Left ventricle myocardium inferior (tissue), 1 donor: ENCODE measurements at regions not wholly inside any gene's neighbourhood (a gene's known extent, or its start where the extent isn't known, plus 50 kb on each side); places are given as distances from the start of the nearest gene placed in this dataset.

Experiments used
- DNase-seq: peaks from one replicate; pipeline ENCODE4 v3.0.0-alpha.2; 2020
- H3K27ac ChIP-seq: fragments of 200-600 bp; replicated peaks from 2 replicates; pipeline ENCODE4 v1.8.0; 2021
- H3K27me3 ChIP-seq: fragments of 200-600 bp; 2 replicates; pipeline ENCODE4 v1.8.0; 2021; ENCODE audit warnings: low read depth
- H3K36me3 ChIP-seq: fragments of 200-600 bp; 2 replicates; pipeline ENCODE4 v1.8.0; 2021
- H3K4me1 ChIP-seq: fragments of 200-600 bp; 2 replicates; pipeline ENCODE4 v1.8.0; 2021
- H3K4me3 ChIP-seq: fragments of 200-600 bp; 2 replicates; pipeline ENCODE4 v1.8.0; 2021; ENCODE audit warnings: mild to moderate bottlenecking, moderate library complexity
- H3K9me3 ChIP-seq: fragments of 200-600 bp; replicated peaks from 2 replicates; pipeline ENCODE4 v1.8.0; 2021
- intact Hi-C: fragments of 100-400 bp; cut with micrococcal nuclease; formaldehyde crosslinking; loops from one replicate; pipeline ENCODE4 v1.11.0; 2022
- TF ChIP-seq, protein P1 (sequence below): fragments of 200-600 bp; IDR thresholded peaks from 2 replicates; pipeline ENCODE4 v1.8.0; 2021; ENCODE audit warnings: antibody characterized with exemption, mild to moderate bottlenecking, borderline replicate concordance
- donor health status: DM: no; HTN: yes; CAD: no; lungs with severe emphysema.

DNA sequence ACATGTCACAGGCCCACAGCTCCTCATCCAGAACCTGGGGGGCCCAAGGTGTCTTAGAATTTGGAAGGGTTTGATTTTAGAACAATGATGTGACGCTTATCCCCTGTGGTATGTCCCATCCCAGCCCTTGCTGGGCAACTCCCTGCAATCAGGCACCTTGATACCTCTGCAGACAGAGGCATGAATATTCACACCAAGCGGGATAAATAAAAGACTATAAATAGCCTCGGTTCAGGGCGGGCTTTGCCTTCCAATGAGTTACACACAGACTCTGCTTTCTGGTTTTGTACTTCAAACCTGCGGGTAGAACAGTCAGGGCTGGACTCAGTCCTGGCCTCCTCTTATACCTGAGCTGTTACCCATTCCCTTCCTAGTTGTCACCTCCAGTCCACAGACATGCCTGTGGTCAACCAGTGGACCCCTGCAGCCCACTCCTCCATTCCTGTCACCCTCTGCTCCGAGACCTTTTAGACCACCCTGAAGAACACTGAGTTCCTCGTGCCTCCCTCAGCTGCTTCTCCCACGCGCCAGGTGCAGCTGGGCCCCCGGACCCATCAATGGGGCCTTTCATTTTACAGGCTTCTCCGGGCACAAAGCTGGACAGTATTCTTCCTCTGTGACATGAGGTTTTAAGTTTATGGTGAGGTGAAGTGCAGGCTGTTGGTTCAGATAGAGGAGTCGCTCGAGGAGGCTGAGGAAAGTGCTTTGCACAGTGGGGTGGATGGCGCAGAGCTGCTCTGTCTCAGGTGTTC is 120.1 kb upstream of the TNR start:
- no peak for DNase-seq
- H3K4me3 ChIP-seq = no peak overlapping the region
- H3K27me3 ChIP-seq = no peaks in the 10 kb centered on the region
- H3K36me3 ChIP-seq = no peaks in the 10 kb centered on the region
- TF ChIP-seq, protein P1, sequence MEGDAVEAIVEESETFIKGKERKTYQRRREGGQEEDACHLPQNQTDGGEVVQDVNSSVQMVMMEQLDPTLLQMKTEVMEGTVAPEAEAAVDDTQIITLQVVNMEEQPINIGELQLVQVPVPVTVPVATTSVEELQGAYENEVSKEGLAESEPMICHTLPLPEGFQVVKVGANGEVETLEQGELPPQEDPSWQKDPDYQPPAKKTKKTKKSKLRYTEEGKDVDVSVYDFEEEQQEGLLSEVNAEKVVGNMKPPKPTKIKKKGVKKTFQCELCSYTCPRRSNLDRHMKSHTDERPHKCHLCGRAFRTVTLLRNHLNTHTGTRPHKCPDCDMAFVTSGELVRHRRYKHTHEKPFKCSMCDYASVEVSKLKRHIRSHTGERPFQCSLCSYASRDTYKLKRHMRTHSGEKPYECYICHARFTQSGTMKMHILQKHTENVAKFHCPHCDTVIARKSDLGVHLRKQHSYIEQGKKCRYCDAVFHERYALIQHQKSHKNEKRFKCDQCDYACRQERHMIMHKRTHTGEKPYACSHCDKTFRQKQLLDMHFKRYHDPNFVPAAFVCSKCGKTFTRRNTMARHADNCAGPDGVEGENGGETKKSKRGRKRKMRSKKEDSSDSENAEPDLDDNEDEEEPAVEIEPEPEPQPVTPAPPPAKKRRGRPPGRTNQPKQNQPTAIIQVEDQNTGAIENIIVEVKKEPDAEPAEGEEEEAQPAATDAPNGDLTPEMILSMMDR = no peak
- intact Hi-C loops = no loop called here
- no peaks in the 10 kb centered on the region for H3K9me3 ChIP-seq
- no peak overlapping the region for H3K27ac ChIP-seq
- no peaks in the 10 kb centered on the region for H3K4me1 ChIP-seq

DNA sequence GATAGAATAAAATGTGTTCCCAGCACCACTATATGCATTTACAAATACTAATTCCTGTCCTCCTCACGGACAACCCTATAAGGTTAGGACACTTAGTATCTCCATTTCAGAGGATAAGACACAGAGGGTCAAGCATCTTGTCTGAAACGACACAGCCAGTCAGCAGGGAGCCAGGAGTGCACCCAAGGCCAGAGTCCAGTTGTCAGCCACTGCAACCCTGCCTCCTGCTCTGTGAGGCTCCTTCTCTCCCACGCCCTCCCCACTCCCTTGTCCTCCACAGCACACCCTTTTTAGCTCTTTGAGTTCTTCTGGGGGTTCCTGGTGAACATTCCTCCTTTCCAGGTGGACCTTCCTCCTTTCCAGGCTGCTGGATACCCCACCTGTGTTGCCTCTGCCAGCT is 119.0 kb upstream of the TNR start:
- Histone ChIP-seq H3K9me3 (no peaks in the 10 kb centered on the region), H3K4me3 (no peak overlapping the region), H3K27me3 (no peaks in the 10 kb centered on the region), H3K36me3 (no peaks in the 10 kb centered on the region), H3K27ac (no peak overlapping the region), H3K4me1 (no peaks in the 10 kb centered on the region)
- TF ChIP-seq, protein P1 = no peak
- no peak for DNase-seq
- intact Hi-C loops = no loop called here

DNA sequence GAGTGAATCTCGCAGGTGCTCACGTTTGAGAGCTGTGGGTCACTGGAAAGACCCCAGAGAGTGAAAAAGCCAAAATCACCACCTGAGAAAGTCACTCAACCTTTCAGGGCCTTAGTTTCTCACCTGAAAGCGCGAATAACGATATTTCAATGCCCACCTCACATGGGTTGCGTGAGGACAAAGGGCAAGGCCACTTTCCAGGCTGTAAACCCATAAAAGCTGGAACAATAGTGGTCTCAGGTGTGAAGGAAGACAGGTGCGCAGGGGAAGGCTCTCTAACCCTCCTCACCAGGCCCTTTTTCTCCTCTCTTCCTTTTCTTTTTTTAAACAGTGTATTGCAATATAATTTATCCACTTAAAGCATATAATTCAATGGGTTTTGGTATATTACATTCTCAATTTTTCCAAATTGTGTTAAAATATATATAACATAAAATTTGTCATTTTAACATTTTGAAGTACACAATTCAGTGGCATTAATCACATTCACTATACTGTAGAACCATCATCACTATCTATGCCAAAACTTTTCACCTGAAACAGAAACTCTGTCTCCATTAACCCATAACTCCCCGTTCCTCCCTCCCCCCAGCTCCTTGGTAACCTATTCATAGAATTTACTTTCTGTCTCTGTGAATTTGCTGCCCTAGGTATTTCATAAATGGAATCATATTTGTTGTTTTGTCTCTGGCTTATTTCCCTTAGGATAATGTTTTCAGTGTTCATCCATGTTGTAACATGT is 118.4 kb upstream of the TNR start:
- Histone ChIP-seq H3K27me3 (no peaks in the 10 kb centered on the region), H3K36me3 (no peaks in the 10 kb centered on the region), H3K4me1 (no peaks in the 10 kb centered on the region), H3K9me3 (no peaks in the 10 kb centered on the region), H3K27ac (no peak overlapping the region), H3K4me3 (no peak overlapping the region)
- intact Hi-C loops = no loop called here
- TF ChIP-seq, protein P1 = no peak
- DNase-seq = no peak

DNA sequence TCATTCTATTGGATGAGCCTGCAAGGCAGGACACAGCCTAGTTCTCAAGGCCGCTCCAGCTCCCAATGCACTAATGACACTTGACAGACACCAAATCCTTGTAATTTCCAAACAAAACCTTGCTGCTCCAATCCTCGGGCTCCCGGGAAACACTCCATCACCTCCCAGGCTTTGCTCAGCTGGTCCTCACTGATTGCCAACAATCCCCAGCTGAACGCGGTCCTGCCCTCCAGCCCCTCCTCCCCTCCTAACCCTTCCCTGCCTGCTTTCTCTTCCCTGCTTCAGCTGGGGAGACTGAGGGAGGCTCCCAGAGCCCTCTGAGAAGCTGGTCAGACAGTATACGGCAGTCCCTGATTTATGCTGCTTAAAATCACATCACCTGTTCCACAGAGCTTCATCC is 114.4 kb upstream of the TNR start:
- no peaks in the 10 kb centered on the region for H3K36me3 ChIP-seq
- no peaks in the 10 kb centered on the region for H3K4me1 ChIP-seq
- no peak for DNase-seq
- intact Hi-C loops = no loop called here
- H3K4me3 ChIP-seq = no peak overlapping the region
- H3K27me3 ChIP-seq = peaks cover 28% of the 10 kb centered on the region
- no peaks in the 10 kb centered on the region for H3K9me3 ChIP-seq
- H3K27ac ChIP-seq = no peak overlapping the region
- TF ChIP-seq, protein P1 = no peak

DNA sequence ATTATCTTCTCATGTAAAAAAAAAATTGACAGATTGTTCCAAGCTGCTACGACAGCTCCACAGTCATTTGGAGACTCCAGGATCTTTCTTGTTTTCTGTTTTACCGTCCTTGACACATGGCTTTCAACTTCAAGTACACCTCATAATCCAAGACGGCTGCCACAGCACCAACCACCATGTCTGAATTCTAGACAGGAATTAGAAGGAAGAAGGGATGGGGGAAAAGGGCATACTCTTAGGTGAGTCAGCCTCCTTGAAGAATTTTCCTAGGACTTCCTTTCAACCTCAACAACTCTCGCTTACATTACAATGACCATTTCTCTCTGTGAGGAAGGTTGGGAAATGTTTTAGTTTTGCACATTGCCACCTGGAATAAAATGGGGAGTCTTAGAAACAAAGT is 110.3 kb upstream of the TNR start:
- intact Hi-C loops = no loop called here
- no peak overlapping the region for H3K4me3 ChIP-seq

More for the DNA sequence above, 110.3 kb upstream of the TNR start:
- TF ChIP-seq, protein P1 = no peak
- H3K27me3 ChIP-seq = peaks cover 28% of the 10 kb centered on the region
- H3K27ac ChIP-seq = no peak overlapping the region
- no peak for DNase-seq
- H3K36me3 ChIP-seq = no peaks in the 10 kb centered on the region
- no peaks in the 10 kb centered on the region for H3K4me1 ChIP-seq
- H3K9me3 ChIP-seq = no peaks in the 10 kb centered on the region
